Activated CD4-positive, alpha-beta T cell treated with anti-CD3 and anti-CD28 coated beads for 48 hours (primary cell): ENCODE measurements at regions not wholly inside any gene's neighbourhood (a gene's known extent, or its start where the extent isn't known, plus 50 kb on each side); places are given as distances from the start of the nearest gene placed in this dataset.
"Not testable (repeated sequence)": the region's sequence is repeated elsewhere in the genome, so short reads cannot be mapped to it uniquely, and the experiment has no call there.

ENCODE experiments used
- DNase-seq: peaks from one replicate; pipeline ENCODE4 v3.0.0-alpha.2; 2020

DNA sequence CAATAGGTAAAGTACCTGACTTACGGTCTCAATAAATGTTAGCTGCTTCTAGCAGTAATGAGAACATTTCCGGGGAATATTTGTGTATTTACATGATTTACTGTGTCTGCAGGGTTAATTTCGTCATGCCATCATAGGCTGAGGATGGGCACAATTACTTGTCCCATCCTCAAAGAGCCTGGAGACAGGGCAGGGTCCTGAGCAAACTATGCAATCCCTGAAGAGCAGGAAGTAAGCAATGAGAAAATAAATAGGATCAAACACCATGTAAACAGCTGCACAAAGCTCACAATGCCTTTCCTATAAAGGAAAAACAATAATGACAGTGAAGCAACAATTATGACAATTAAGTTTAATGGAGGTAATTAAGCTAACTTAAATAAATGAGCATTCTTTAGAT lies 114.6 kb upstream of the FOXQ1 start:
- no peak for DNase-seq

DNA sequence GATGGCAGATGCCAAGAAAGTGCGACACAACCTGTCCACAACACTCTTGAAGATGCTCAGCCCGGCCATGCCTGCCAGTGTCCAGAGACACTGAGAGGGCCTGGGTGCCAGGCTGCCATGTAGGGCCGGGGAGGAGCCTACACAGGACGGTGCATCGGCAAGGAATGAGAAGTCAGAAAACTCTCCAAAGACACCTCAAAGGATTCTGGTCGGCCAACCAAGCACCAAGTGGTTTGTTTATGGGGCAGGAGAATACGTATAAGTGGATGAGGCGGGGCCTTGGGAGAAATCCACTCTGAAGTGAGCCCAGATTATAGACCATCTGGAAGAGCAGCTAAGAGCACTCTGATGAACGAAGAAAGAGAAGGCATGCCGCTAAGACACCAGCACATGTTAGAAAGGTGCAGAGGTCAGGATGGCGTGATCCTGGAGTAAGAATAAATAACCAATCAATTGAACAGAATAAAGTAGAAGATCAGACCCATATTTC lies 120.7 kb upstream of the FOXQ1 start:
- DNase-seq, result no peak

DNA sequence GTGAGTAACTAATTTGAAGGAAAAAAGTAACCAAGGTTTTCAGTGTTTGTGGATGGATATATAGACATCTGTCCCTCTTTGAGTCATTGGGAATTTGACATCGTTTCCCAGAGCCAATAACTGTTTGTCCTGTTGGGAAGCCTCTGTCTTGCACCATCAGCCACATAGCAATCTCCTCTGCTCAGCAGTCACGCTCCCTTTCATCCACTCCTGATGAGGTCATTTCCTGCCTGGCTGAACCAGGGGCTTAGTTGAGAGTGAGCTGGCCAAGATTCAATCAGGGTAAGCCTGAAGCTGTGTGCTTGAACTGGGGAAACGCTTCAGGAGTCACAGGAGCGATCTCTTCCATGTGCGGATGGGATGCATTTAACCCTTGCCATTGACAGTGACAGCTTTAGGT lies 121.5 kb upstream of the FOXQ1 start:
- no peak for DNase-seq

DNA sequence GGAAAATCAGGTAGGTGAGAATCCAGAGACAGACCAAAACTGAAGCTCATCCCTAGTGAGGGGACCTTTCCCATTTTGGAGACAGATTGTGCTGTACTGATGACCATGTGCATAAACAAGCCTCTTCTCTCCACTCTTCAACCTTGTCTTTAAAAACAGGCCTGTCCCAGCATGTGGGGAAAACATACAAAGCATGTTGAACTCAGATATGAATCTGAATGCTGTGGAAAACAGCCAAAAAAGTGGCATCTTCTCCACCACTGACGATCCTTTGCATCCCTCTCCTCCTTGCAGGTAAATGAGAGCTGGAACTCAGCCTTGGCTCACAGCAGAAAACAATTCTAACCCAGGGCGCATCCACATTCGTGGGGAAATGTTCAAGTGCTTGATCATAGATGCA lies 123.7 kb upstream of the FOXQ1 start:
- DNase-seq, result no peak

DNA sequence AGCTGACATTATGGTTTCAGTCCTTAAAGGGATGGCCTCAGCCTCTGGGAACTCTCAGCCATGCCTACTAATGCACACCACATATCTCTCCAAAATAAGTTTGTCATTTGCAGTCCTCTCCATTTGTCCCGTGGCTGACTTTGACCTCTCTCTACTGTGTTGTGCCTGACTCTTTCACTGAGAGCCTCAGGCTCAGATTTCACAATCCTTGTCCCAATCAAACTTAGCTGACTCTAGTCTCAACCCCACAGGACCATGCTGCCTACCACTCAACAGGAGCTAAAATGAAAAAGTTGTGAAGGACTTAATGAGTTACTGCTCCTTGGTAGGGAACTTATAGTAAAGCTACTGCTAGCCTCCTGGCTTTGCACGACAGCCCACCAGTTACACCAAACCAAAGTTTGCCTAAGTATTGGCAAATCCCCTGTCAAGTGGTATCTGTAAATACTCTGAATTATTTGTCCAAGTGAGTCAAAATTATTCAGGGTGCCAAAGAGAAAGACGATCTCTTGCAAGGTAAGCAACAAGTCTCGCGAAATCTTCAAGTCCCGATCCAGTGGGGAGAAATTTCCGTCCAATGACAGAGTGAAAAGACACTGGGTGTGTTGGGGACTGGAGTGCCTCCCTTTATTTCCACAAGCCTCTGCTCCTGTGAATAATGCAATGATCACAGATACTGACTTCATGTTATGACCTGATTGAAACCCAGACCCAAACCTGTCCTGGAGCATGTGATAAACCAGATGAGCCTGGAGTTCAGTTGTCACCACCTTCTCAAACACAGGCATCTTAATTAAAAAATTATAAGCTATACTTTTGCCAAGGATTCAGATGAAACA lies 124.4 kb upstream of the FOXQ1 start:
- DNase-seq, result no peak

DNA sequence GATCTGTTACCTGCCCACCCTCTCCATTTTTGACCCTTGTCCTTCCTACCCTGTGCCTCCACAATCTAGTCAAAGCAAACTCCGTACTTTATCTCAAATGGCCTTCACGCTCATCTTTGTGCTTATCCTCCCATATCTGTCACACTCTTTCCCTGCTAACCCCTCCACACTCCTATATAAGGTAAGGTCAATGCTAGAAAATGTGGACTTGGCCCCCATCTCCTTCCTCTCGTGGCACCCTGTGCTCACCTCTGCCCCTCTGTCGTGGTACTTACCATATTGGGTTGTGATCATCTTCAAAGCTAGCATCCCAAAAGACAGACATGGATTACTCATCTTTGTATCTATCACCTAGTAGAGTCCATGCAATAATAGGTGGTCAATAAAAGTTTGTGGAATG lies 127.6 kb upstream of the FOXQ1 start:
- no peak for DNase-seq

DNA sequence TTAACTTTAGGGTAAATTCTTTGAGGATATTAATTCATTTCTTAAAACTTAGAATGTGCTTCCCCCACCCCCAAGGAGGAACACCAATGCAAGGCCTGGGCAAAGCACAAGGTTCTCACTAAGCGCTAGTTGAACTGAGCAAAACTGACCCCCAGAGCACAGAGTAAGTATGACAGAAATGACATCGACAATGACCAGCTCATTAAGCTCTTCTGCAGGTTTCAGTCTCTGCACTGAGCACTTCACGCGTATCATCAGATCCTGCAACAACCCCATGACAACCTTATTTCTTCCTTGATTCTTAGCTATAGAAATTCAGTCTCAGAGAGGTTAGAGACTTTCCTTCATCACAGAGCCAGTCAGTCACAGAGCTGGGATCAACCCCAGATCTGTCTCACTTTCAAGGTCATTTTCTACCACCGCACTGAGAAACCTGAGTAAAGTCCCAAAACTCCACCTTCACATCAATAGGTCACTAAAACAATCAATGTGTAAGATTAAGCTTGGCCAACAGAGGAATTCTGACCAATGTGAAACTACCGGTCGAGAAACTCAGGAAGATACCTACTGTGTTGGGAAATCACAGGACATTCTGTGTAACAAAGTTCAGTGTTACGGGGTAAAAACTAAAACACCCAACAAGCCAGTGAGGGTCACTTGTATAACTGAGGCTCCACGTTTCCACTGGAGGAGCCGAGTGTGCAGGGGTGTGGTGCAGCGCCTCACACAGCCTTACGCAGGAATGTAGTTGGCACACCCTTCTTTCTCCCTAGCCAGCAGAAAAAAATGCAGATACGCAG lies 129.0 kb upstream of the FOXQ1 start:
- DNase-seq, result no peak

DNA sequence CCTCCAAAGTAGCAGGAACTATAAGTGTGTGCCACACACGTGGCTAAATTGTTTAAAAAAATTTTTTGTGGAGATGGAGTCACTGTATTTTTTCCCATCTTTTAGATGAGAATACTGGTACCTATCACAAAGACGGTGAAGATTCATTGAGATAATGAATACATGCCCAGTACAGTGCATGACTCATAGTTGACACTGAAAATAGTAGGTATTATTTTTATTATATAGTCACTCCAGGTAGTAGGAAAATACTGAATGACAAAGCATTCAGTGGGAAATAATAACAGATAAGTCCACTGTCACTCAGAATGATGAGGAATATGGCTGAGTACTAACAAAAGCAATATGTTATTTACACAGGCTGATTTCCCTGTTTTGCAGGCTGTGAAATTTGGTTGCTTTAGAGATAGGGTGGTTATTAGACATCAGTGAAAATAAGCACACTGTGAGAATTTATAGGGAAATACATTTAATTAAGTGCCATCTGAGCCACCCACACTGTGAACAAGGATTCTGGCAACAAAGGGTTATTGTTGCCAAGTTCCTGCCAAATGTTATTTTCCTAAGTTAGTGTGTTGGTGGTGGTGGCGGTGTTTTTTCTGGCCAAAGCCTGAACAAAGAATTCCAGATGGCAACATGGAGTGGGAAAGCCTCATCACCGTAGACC lies 129.8 kb upstream of the FOXQ1 start:
- DNase-seq, result no peak

DNA sequence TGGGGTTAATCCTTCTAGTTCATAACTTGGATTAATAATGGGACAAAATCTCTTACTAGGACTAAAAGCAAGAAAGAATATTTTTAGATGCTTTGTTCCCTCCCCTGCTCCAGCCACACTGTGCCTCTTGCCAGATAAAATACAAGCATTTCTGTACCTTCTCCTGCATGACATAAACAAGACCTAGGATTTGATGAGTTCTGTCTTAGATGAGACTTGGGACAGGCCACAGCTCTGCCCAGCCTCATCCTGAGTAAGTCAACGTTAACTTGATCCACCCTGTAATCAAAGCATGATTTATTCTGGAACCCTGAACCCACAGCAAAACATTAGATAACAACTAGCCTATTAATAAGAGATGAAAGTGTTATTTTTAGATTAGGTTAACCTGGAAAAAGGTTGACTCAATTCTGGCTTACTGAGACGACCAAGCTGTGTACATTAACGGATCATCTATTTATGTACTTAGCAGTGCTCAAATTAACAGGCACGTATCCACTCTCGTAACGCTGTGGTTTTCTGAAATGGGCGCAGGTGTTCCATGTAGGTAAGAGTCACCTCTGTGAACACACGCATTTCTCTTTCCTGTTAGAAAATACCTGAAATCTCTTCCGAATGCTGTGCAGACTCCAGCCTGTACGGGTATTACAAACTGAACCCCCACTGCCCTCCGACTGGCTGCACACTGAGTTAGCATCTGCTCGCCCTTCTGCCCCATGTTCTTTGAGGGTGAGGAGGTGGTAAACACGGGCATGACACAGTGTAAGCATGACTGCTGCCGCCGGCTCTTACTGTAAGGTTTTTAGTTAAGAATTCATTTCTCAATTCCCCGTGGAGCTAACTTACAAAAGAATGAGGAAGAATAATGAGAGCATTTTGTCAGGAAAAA lies 132.1 kb upstream of the FOXQ1 start:
- no peak for DNase-seq

DNA sequence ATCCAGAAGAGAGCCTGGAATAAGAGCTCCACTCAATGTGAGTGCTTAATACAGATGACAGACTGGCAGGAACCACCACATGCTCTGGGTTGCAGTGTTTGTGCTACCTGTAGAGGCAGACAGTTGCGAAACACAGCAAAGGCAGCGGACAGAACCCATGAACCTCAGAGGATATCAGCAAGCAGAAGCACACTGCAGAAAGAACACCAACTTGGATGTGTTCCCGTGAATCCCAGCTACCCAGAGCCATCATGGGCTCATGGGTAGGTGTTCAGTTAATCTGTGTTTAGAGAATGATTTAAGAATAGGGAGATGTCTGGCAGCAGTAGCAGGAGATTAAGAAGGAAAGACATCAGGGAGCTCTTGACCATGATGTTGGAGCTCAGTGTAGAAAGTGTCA lies 133.3 kb upstream of the FOXQ1 start:
- no peak for DNase-seq

DNA sequence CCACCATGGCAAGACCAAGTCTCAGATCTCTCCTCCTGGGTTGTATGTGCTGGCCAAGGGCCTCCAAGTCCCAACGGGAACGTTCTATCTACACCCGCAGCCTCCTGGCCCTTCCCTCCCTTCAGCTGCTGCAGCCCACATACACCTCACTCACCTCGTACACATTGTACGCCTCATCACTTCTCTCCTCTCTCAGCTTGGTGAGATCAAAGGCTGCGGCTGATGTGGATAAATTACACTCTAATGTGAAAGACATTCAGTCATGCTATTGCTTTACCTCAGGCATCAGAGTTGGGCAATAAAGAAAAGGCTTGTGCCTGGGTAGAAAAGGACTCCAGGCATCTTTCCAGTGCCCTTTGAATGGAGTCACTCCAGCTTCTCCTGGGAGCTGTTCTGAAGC lies 135.3 kb upstream of the FOXQ1 start:
- no peak for DNase-seq

DNA sequence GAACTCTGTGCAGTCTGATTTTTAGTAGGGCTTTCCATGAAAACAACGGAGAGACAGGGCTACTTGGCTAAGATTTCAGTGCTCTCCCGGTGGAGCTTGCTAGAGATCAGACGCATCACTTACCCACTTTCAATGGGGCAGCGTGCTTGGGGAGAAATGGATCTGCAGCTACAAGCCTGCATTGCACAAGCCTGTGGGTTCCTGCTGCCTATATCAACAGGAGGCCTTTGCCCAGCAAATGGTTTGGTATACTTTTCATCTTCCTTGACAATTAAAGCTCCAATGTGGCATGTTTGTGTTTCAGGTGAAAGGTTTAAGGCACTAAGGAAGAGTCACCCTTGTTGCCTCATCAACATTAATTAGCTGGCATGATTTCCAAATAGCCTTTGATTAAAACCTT lies 136.0 kb upstream of the FOXQ1 start:
- no peak for DNase-seq

DNA sequence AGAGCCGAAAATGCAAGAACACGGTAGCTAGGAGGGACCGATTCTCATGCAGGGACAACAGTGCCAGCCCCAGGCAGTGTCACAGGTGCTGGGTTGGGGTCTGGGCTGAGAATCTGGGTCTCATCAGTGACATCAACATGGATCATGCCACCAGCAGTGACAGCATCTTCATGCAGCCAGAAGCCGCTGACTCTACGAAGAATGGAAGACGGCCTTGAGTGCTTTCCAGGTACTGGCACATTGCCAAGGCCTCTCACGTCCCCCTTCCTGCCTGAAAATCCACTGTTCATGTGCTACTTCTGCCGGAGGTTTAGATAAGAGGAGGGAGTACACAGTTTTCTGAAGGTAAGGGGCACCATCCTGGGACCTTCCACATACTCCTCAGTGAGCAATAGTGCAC lies 141.1 kb upstream of the FOXQ1 start:
- DNase-seq, result no peak

DNA sequence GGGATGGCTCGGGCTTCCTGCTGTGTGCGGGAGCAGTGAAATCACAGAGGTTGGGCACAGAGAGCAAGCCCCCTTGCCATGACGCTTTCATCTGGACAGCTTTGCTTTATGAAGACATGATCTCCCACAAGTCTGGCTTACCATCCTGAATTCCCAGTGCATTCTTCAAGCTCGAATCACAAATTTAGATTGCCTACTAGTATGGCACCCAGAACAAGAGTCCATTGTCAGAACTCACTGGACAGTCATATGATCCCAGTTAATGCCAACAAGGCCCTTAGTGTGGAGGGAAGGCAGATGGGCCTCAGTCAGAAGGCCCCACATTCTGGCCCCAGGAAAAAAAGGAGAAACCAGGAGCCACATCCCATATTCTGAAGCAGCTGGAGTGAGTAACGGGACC lies 147.3 kb upstream of the FOXQ1 start:
- no peak for DNase-seq

DNA sequence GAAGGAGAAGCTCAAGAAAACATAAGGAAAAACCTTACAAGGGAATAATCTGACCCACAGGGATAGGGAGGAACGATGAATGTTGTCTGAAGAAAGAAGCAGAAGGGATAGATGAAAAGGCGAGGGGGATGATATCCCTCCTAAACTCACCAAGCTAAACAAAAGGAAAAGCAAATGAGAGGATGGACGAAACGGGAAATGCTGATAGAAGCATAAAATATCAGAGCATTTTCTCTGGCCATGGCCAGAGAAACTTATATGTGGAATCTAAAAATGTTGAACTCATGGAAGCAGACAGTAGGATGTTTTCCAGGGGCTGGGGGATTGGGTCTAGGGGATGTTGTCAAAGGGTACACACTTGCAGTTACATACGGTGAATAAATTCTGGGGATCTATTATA lies 148.4 kb upstream of the FOXQ1 start:
- DNase-seq, result no peak

DNA sequence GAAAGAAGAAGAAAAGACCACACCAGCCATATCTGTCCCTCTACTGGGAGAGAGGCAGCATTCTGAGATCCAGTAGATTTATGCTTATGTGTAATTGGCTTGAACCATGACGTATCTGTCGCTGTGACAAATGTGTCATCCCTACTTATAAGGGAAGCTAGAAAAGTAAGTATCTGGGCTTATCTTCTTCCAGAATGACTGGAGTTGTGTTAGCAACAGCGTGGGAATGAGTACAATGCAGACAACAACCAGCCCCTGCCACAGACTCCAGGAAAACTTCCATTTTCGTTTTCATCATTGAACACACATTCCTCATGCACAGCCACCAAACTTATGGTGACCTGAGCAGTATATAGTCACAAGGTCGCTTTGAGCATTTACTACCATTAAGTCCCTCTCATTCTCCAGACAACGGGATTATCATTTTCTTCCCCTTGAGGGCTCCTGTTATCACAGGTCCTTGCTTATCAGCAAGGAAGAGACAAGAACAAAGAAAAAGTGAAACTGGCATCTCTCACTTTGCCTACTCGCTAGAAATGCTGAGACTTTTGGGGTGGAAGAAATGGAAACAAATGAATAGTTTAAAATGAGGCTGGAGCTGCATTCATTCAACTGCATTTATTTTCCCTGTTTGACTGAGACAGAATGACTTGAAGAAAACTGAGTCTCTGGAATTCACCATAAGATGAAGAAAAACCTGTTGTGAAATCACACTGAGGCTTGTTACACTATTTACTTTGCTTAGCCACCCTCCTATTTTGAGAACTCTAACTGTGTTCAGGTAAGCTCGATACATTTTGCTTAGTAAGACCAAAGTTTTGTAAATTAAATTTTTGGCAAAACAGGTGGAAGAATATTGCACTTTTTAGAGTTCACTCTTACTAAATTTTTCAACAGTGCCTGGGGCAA lies 149.3 kb upstream of the FOXQ1 start:
- DNase-seq, result no peak

DNA sequence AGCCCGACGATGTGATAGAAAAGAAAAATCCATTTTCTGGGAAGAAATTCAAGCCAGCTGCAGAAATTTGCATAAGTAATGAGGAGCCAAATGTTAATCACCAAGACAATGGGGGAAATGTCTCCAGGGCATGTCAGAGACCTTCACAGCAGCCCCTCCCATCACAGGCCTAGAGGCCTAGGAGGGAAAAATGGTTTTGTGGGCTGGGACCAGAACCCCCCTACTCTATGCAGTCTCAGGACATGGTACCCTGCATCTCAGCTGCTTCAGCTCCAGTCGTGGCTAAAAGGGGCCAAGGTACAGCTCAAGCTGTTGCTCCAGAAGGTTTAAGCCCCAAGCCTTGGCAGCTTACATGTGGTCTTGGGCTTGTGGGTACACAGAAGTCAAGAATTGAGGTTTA lies 155.5 kb upstream of the FOXQ1 start:
- DNase-seq, result not testable (repeated sequence)

DNA sequence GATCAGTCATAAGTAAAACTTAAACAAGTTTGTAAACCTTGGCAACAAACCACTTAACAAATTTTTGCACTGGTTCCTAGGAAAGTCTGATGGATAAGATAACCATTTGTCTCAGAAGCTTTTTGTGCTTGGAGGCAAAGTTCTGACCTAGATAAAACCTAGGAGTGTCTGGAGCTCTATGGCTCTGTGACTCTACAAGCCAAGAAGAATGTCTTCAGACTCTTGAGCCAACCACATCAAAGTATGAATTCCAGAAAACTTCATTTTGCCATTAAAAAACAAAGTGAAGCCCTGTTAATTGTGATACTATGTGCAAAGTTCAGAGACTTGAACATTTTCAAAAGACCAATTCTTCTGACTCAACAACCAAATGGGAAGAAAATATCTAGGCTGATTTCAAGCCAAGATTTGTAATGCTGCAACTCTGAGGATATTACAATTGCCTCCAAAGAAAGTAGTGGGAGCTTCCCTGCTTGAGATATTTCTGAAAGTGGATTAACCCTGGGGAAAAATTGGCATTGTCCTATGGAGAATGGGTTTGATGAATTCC lies 158.1 kb upstream of the FOXQ1 start:
- DNase-seq, result no peak

DNA sequence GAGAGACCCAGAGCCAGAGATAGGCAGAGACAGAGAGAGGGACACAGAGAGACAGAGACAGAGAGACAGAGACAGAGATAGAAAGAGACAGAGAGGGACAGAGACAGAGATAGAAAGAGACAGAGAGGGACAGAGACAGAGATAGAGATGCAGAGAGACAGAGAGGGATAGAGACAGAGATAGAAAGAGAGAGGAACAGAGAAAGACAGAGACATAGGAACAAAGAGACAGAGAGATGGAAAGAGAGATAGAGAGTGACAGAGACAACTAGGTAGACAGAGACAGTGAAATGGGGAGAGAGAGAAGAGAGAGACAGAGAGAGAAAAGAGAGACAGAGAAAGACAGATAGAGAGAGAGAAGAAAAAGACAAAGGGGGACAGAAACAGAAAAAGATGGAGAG lies 165.4 kb upstream of the FOXQ1 start:
- DNase-seq, result no peak

DNA sequence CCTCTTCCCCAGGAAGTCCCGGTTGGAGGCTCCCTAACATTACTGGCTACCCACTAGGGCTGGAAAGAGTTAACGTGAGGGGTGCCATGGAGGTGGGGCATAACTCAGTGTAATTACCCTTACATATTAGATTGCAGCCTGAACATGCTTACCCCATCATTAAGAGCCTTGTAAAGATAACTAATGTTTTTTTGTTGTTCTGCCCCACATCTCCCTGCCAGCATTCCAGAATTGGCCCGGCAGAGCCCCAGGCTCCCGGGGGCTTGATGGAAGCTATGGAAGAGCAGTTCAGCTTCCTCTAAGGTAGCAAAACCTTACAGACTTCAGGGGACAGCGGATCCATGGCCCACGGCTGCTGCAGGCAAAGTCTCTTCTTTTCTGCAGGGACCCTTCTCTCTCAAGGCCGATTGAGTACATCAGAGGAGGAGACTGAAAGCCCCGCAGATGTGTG lies 166.1 kb upstream of the FOXQ1 start:
- no peak for DNase-seq
